Body of pancreas (tissue), 4 donors: ENCODE measurements at regions not wholly inside any gene's neighbourhood (a gene's known extent, or its start where the extent isn't known, plus 50 kb on each side); places are given as distances from the start of the nearest gene placed in this dataset.

ENCODE experiments used
- CTCF ChIP-seq, 7 experiments: fragments of 450-650 bp in 4 of 7; fragments of 200-600 bp in 3 of 7; sonication (generic) in 3 of 7; IDR thresholded peaks; one replicate each; pipeline ENCODE4 v1.5.1; 2016 to 2019; ENCODE audit warnings: antibody characterized with exemption in 7 of 7
- POLR2A ChIP-seq, 3 donors: fragments of 450-650 bp; IDR thresholded peaks; one replicate each; pipeline ENCODE4 v1.6.1; 2016; ENCODE audit warnings: antibody characterized with exemption in 3 of 3, mild to moderate bottlenecking in 2 of 3

- TF ChIP-seq CTCF (IDR thresholded peaks at IDR 0.05) (no peak), POLR2A (IDR thresholded peaks at IDR 0.05) (no peak)
Observed at GRCh38 chr5:5967373-5967772, 411.0 kb downstream of the MED10 start.
